ENCODE measurements at regions not wholly inside any gene's neighbourhood (a gene's known extent, or its start where the extent isn't known, plus 50 kb on each side); places are given as distances from the start of the nearest gene placed in this dataset.

DNA sequence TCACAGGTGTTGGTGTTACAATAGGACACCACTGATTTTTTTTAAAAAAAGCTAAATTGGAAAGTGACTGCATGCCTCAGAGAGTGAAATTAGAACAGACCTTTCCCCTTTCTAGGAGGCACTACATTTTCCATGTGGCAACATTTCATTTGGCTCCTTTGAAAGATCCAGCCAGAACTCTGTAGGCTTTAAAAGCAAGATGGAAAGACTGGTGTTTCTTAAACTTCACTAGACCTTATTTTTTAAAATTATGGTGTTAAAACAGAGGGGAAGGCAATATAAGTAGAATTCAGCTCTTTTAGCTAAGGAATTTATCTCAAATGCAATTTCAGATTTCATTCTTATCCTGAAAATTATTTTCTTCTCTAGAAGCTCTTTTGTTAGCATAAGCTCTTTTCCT, 317.6 kb upstream of the TGFBR2 start:
- TF ChIP-seq POLR2A (IDR thresholded peaks at IDR 0.05) = no peak
- TF ChIP-seq, protein P1, sequence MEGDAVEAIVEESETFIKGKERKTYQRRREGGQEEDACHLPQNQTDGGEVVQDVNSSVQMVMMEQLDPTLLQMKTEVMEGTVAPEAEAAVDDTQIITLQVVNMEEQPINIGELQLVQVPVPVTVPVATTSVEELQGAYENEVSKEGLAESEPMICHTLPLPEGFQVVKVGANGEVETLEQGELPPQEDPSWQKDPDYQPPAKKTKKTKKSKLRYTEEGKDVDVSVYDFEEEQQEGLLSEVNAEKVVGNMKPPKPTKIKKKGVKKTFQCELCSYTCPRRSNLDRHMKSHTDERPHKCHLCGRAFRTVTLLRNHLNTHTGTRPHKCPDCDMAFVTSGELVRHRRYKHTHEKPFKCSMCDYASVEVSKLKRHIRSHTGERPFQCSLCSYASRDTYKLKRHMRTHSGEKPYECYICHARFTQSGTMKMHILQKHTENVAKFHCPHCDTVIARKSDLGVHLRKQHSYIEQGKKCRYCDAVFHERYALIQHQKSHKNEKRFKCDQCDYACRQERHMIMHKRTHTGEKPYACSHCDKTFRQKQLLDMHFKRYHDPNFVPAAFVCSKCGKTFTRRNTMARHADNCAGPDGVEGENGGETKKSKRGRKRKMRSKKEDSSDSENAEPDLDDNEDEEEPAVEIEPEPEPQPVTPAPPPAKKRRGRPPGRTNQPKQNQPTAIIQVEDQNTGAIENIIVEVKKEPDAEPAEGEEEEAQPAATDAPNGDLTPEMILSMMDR (IDR thresholded peaks at IDR 0.05) = no peak
- no peak for TF ChIP-seq POLR2AphosphoS5 (IDR thresholded peaks at IDR 0.05)
